Vagina (tissue), 2 donors: ENCODE measurements at regions not wholly inside any gene's neighbourhood (a gene's known extent, or its start where the extent isn't known, plus 50 kb on each side); places are given as distances from the start of the nearest gene placed in this dataset.

ENCODE experiments used
- CTCF ChIP-seq, 3 experiments: fragments of 450-650 bp in 2 of 3; fragments of 200-600 bp in 1 of 3; sonication (generic) in 1 of 3; IDR thresholded peaks; one replicate each; pipeline ENCODE4 v1.5.1; 2017 to 2019; ENCODE audit warnings: antibody characterized with exemption in 3 of 3, mild to moderate bottlenecking in 2 of 3, moderate library complexity in 2 of 3
- POLR2A ChIP-seq, 2 donors: fragments of 450-650 bp; IDR thresholded peaks; one replicate each; pipeline ENCODE4 v1.6.1; 2017; ENCODE audit warnings: antibody characterized with exemption in 2 of 2, mild to moderate bottlenecking in 2 of 2, moderate library complexity in 2 of 2
- POLR2AphosphoS5 ChIP-seq, 2 donors: sonication (generic); formaldehyde crosslinking; IDR thresholded peaks; one replicate each; pipeline ENCODE4 v1.9.0; 2017; ENCODE audit warnings: antibody characterized with exemption in 2 of 2, mild to moderate bottlenecking in 2 of 2, low read depth in 1 of 2; ENCODE audit not compliant: insufficient read depth in 1 of 2

- TF ChIP-seq CTCF (IDR thresholded peaks at IDR 0.05) (no peak), POLR2AphosphoS5 (IDR thresholded peaks at IDR 0.05; ENCODE audit: insufficient read depth in 1 of 2, low read depth in 1 of 2) (no peak), POLR2A (IDR thresholded peaks at IDR 0.05) (no peak)
Measured at GRCh38 chr2:117700471-117700870, 114.0 kb upstream of the DDX18 start.
